ENCODE measurements at regions not wholly inside any gene's neighbourhood (a gene's known extent, or its start where the extent isn't known, plus 50 kb on each side); places are given as distances from the start of the nearest gene placed in this dataset.

DNA sequence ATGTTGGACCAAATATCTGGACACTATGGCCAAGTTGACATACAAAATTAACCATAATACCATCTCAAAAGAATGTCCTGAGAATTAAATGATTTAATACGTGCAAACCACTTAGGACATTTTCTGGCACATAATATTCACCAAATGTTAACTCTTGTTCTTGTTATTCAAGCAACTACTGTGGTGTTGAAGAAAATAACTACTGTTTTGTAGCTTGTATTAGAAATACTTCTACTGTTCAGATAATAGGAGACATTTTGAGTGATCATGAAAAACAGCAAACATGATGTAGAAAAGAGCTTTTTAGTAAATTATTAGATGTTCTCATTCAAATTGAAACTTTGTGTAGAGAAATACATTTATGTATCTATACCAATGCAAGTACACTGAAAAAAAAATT lies 140.7 kb upstream of the SMIM31 start:
- Histone ChIP-seq H3K27me3 (ENCODE audit: control insufficient read depth in 1 of 2, insufficient read depth in 2 of 2, low read length in 2 of 2) (no peaks in the 10 kb centered on the region), H3K4me1 (ENCODE audit: control insufficient read depth, insufficient read depth, low read length) (no peaks in the 10 kb centered on the region), H3K9ac (ENCODE audit: low read length in 2 of 2) (no peak overlapping the region), H3K27ac (ENCODE audit: low read length) (no peak overlapping the region), H3K4me3 (ENCODE audit: low read length in 2 of 2) (no peak overlapping the region), H3K36me3 (ENCODE audit: control insufficient read depth in 2 of 2, insufficient read depth in 2 of 2, low read length in 2 of 2) (no peaks in the 10 kb centered on the region), H3K9me3 (ENCODE audit: control insufficient read depth in 2 of 2, low read length in 2 of 2) (no peaks in the 10 kb centered on the region)

DNA sequence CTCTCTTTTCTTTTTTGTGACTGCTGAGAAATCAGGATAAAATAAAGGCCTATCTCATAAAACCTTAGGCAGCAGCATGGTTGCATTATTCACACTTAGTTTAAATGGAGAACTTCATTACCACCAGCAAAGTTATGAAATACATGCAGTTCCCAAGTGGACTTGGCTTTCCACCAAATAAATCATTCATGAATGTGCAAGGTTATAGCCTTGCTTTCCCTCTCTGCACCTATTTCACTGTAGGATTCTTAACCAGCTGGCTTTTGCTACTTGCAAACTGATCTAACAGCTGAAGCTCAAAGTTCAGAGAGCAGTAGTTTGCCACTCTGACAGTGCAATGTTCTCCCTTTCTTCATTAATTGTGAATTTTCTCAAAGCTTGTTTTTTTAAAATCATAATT lies 140.1 kb upstream of the SMIM31 start:
- no peak overlapping the region for H3K9ac ChIP-seq (ENCODE audit: low read length in 2 of 2)
- H3K4me3 ChIP-seq (ENCODE audit: low read length in 2 of 2), result no peak overlapping the region
- H3K36me3 ChIP-seq (ENCODE audit: control insufficient read depth in 2 of 2, insufficient read depth in 2 of 2, low read length in 2 of 2), result no peaks in the 10 kb centered on the region
- H3K27me3 ChIP-seq (ENCODE audit: control insufficient read depth in 1 of 2, insufficient read depth in 2 of 2, low read length in 2 of 2), result no peaks in the 10 kb centered on the region
- no peaks in the 10 kb centered on the region for H3K4me1 ChIP-seq (ENCODE audit: control insufficient read depth, insufficient read depth, low read length)
- no peak overlapping the region for H3K27ac ChIP-seq (ENCODE audit: low read length)
- H3K9me3 ChIP-seq (ENCODE audit: control insufficient read depth in 2 of 2, low read length in 2 of 2), result no peaks in the 10 kb centered on the region

DNA sequence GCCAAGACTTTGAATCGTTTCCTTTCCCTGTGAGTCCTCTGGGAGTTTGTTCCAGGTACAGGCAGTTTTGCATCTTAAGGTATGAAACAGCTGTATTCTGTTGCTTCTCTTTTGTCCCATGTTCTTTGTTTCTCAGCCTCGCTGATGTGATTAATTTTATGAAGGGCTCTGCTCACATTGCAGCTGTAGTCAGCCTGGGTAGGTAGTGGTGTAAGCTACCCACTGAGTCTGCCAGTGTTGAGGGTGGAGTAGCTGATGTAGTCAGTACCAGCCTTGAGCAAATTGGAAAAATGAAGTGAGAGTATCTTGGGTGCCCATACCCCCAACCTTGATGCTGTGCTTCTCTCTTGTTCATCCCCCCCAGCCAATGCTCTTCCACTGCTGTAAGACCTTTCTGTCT lies 139.6 kb upstream of the SMIM31 start:
- no peak overlapping the region for H3K4me3 ChIP-seq (ENCODE audit: low read length in 2 of 2)
- H3K4me1 ChIP-seq (ENCODE audit: control insufficient read depth, insufficient read depth, low read length), result no peaks in the 10 kb centered on the region
- H3K9me3 ChIP-seq (ENCODE audit: control insufficient read depth in 2 of 2, low read length in 2 of 2), result no peaks in the 10 kb centered on the region
- no peaks in the 10 kb centered on the region for H3K27me3 ChIP-seq (ENCODE audit: control insufficient read depth in 1 of 2, insufficient read depth in 2 of 2, low read length in 2 of 2)
- H3K9ac ChIP-seq (ENCODE audit: low read length in 2 of 2), result no peak overlapping the region
- H3K27ac ChIP-seq (ENCODE audit: low read length), result no peak overlapping the region
- H3K36me3 ChIP-seq (ENCODE audit: control insufficient read depth in 2 of 2, insufficient read depth in 2 of 2, low read length in 2 of 2), result no peaks in the 10 kb centered on the region

DNA sequence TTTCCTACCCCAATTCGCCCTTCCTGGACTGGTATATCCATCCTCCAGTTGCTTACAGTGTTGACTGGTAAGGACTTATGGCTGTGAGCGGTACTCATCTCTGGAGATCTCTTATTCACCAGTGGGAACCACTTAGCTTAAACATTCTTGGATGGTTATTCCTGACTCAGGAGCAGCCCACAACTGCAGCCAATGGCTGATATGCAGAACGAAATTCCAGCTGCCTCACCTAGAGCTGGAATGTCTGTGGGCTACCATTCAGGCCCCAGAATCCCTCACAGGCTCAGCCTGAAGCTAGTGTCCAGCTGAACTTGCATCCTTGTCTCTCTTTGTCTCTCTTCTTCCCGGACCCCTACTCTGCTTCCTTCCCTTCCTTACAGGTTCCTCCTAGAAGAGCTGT lies 138.9 kb upstream of the SMIM31 start:
- H3K4me1 ChIP-seq (ENCODE audit: control insufficient read depth, insufficient read depth, low read length), result no peaks in the 10 kb centered on the region
- no peak overlapping the region for H3K4me3 ChIP-seq (ENCODE audit: low read length in 2 of 2)
- H3K27me3 ChIP-seq (ENCODE audit: control insufficient read depth in 1 of 2, insufficient read depth in 2 of 2, low read length in 2 of 2), result no peaks in the 10 kb centered on the region
- H3K9ac ChIP-seq (ENCODE audit: low read length in 2 of 2), result no peak overlapping the region
- H3K9me3 ChIP-seq (ENCODE audit: control insufficient read depth in 2 of 2, low read length in 2 of 2), result no peaks in the 10 kb centered on the region
- H3K27ac ChIP-seq (ENCODE audit: low read length), result no peak overlapping the region
- no peaks in the 10 kb centered on the region for H3K36me3 ChIP-seq (ENCODE audit: control insufficient read depth in 2 of 2, insufficient read depth in 2 of 2, low read length in 2 of 2)

DNA sequence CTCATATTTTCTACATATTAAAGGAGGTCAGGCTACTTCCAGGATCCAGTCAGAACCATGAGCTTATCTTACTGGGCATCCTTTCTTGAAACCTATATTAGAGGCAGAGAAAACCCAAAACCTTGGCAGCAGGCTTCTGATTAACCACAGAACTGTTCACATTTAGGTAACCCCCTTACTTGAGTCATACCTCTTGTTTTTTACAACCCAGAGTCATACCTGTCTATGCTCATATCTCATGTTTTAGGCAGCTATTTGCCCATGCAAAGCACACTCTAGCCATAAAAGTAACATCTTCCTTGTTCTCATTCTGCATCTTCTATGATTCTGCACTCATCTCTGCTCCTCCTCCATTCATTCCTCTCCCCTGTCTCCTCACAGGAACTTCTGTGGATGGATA lies 138.0 kb upstream of the SMIM31 start:
- Histone ChIP-seq H3K36me3 (ENCODE audit: control insufficient read depth in 2 of 2, insufficient read depth in 2 of 2, low read length in 2 of 2) (no peaks in the 10 kb centered on the region), H3K9ac (ENCODE audit: low read length in 2 of 2) (no peak overlapping the region), H3K9me3 (ENCODE audit: control insufficient read depth in 2 of 2, low read length in 2 of 2) (no peaks in the 10 kb centered on the region), H3K27me3 (ENCODE audit: control insufficient read depth in 1 of 2, insufficient read depth in 2 of 2, low read length in 2 of 2) (no peaks in the 10 kb centered on the region), H3K4me3 (ENCODE audit: low read length in 2 of 2) (no peak overlapping the region), H3K27ac (ENCODE audit: low read length) (no peak overlapping the region), H3K4me1 (ENCODE audit: control insufficient read depth, insufficient read depth, low read length) (no peaks in the 10 kb centered on the region)

DNA sequence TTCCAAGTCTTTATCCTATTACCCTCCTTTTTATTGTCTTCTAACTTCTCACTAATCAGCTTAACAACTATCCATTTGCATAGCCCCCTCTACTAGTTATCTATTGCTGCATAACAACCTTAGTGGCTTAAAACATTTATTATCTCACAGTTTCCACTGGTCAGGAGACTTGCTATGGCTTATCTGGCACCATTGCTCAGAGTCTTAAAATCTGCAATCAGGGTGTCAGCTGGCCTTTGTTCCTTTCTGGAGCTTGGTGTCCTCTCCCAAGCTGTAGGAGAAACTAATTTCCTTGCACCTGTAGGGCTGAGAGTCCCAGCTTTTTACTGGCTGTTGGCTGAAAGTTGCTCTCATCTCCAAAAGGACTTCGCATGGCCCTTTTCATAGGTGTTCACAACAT lies 137.0 kb upstream of the SMIM31 start:
- no peaks in the 10 kb centered on the region for H3K4me1 ChIP-seq (ENCODE audit: control insufficient read depth, insufficient read depth, low read length)
- H3K27ac ChIP-seq (ENCODE audit: low read length), result no peak overlapping the region
- no peak overlapping the region for H3K4me3 ChIP-seq (ENCODE audit: low read length in 2 of 2)
- no peak overlapping the region for H3K9ac ChIP-seq (ENCODE audit: low read length in 2 of 2)
- no peaks in the 10 kb centered on the region for H3K27me3 ChIP-seq (ENCODE audit: control insufficient read depth in 1 of 2, insufficient read depth in 2 of 2, low read length in 2 of 2)
- no peaks in the 10 kb centered on the region for H3K9me3 ChIP-seq (ENCODE audit: control insufficient read depth in 2 of 2, low read length in 2 of 2)
- no peaks in the 10 kb centered on the region for H3K36me3 ChIP-seq (ENCODE audit: control insufficient read depth in 2 of 2, insufficient read depth in 2 of 2, low read length in 2 of 2)

DNA sequence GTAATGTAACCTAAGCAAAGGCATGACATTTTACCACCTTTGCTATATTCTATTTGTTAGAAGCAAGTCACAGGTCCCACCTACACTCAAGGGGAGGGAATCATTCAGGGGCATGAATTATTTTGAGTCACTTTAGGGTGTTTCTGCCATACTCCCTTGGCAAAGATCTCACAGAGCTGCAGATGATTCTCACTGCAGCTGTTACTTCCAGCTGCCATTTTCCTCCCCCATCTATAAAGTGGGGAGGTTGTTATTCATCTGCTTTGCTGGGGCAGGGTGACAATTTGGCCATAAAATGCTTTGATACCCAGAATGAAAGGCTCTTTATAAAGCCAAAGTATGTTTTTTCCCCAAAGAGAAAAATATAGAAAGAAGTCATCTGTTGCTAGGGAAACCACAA lies 136.5 kb upstream of the SMIM31 start:
- no peaks in the 10 kb centered on the region for H3K27me3 ChIP-seq (ENCODE audit: control insufficient read depth in 1 of 2, insufficient read depth in 2 of 2, low read length in 2 of 2)
- no peak overlapping the region for H3K4me3 ChIP-seq (ENCODE audit: low read length in 2 of 2)
- H3K4me1 ChIP-seq (ENCODE audit: control insufficient read depth, insufficient read depth, low read length), result no peaks in the 10 kb centered on the region
- no peak overlapping the region for H3K27ac ChIP-seq (ENCODE audit: low read length)
- no peaks in the 10 kb centered on the region for H3K36me3 ChIP-seq (ENCODE audit: control insufficient read depth in 2 of 2, insufficient read depth in 2 of 2, low read length in 2 of 2)
- H3K9ac ChIP-seq (ENCODE audit: low read length in 2 of 2), result no peak overlapping the region
- H3K9me3 ChIP-seq (ENCODE audit: control insufficient read depth in 2 of 2, low read length in 2 of 2), result no peaks in the 10 kb centered on the region

DNA sequence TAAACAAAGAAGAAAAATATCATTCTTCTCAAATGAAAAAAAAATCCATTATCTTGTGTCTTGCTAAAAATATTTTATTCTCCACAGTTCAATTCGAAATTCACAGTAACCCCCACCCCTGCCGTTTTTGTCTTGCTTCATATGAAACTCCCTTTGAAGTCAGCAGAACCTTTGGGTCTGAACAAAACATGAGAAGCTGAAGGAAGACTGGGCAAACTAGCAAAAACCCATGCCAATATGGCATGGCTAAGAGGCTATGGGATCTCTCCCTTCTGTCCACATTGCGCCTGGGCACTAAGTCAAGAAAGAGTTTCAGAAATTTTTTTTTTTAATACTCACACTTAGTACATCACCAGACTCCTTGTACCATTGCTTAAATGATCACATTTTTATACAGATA lies 136.0 kb upstream of the SMIM31 start:
- H3K27me3 ChIP-seq (ENCODE audit: control insufficient read depth in 1 of 2, insufficient read depth in 2 of 2, low read length in 2 of 2), result no peaks in the 10 kb centered on the region
- H3K4me1 ChIP-seq (ENCODE audit: control insufficient read depth, insufficient read depth, low read length), result no peaks in the 10 kb centered on the region
- no peak overlapping the region for H3K4me3 ChIP-seq (ENCODE audit: low read length in 2 of 2)
- no peak overlapping the region for H3K27ac ChIP-seq (ENCODE audit: low read length)
- no peaks in the 10 kb centered on the region for H3K36me3 ChIP-seq (ENCODE audit: control insufficient read depth in 2 of 2, insufficient read depth in 2 of 2, low read length in 2 of 2)
- no peak overlapping the region for H3K9ac ChIP-seq (ENCODE audit: low read length in 2 of 2)
- H3K9me3 ChIP-seq (ENCODE audit: control insufficient read depth in 2 of 2, low read length in 2 of 2), result no peaks in the 10 kb centered on the region

DNA sequence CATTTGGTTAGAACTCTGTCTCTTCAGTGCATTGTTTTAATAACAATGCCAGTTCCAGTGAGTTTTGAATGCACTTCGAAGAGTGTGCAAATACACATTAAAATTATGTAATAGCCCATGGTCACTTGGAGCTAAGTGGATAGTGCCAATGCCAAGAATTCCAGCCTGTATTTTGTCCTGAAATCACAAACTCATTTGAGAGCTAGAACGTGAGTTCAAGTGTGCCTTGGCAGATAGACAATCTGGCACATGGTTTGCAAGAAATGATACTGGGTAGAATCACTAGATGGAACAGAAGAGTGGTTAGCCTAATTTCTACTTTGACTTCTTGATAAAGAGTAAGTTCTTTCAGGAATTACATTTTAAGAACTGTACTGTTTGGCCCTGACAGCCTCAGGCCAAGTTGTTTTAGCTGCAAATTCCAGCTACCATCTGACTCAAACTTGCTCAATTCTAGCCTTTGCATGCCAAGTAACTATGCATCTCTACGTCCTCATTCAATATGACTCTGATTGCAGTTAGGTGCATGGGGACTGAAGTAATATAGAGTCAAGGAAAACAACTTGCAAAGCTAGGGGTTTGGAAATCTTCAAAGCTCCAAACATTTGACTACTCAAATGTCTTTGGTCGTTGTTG lies 131.9 kb upstream of the SMIM31 start:
- H3K4me1 ChIP-seq (ENCODE audit: control insufficient read depth, insufficient read depth, low read length), result no peaks in the 10 kb centered on the region
- H3K27me3 ChIP-seq (ENCODE audit: control insufficient read depth in 1 of 2, insufficient read depth in 2 of 2, low read length in 2 of 2), result no peaks in the 10 kb centered on the region
- no peak overlapping the region for H3K9ac ChIP-seq (ENCODE audit: low read length in 2 of 2)
- no peaks in the 10 kb centered on the region for H3K36me3 ChIP-seq (ENCODE audit: control insufficient read depth in 2 of 2, insufficient read depth in 2 of 2, low read length in 2 of 2)
- peaks cover 4 to 9% of the 10 kb centered on the region in 2 donors for H3K9me3 ChIP-seq (ENCODE audit: control insufficient read depth in 2 of 2, low read length in 2 of 2)
- H3K27ac ChIP-seq (ENCODE audit: low read length), result no peak overlapping the region
- H3K4me3 ChIP-seq (ENCODE audit: low read length in 2 of 2), result no peak overlapping the region

DNA sequence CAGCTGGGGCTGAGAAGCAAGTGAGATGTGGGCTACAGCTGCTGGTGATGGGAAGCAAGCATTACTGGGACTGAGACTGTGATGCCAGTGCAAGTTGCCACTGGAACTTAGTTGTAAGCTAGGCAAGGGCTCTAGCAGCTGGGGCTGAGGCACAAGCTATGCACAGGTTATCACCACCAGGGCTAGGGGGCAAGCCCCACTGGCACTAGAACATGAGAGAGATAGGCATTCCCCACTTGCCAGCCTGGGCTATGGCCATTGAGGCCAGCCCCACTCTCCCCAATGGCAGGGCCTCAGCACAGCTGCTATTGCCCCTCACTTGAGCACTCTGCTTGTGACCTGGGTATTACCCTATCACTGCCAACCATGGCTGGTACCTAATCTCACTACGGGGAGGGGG lies 130.8 kb upstream of the SMIM31 start:
- Histone ChIP-seq H3K4me1 (ENCODE audit: control insufficient read depth, insufficient read depth, low read length) (no peaks in the 10 kb centered on the region), H3K27ac (ENCODE audit: low read length) (no peak overlapping the region), H3K9ac (ENCODE audit: low read length in 2 of 2) (no peak overlapping the region), H3K36me3 (ENCODE audit: control insufficient read depth in 2 of 2, insufficient read depth in 2 of 2, low read length in 2 of 2) (no peaks in the 10 kb centered on the region), H3K9me3 (ENCODE audit: control insufficient read depth in 2 of 2, low read length in 2 of 2) (peaks cover 4 to 9% of the 10 kb centered on the region in 2 donors), H3K4me3 (ENCODE audit: low read length in 2 of 2) (no peak overlapping the region), H3K27me3 (ENCODE audit: control insufficient read depth in 1 of 2, insufficient read depth in 2 of 2, low read length in 2 of 2) (no peaks in the 10 kb centered on the region)

DNA sequence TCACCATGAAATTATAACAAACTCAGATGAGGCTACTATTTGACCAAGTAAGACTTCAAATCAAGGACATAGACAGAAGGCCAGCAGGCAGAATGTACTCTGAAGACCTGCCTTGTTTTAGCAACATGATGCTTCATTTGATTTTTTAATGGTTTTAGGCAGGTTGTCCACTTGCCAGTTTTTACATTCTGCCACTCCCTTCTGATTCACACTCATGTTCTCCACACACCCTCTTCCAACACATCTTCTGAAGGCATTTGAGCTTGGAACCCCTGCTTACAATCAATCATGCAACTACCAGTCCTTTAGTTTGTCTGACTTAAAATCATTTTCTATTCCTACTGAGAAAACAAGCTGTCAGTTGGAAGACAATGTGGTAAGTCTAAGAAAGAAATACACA lies 114.9 kb upstream of the SMIM31 start:
- Histone ChIP-seq H3K27ac (ENCODE audit: low read length) (no peak overlapping the region), H3K9me3 (ENCODE audit: control insufficient read depth in 2 of 2, low read length in 2 of 2) (no peaks in the 10 kb centered on the region), H3K4me3 (ENCODE audit: low read length in 2 of 2) (no peak overlapping the region), H3K9ac (ENCODE audit: low read length in 2 of 2) (no peak overlapping the region), H3K36me3 (ENCODE audit: control insufficient read depth in 2 of 2, insufficient read depth in 2 of 2, low read length in 2 of 2) (no peaks in the 10 kb centered on the region), H3K4me1 (ENCODE audit: control insufficient read depth, insufficient read depth, low read length) (no peaks in the 10 kb centered on the region), H3K27me3 (ENCODE audit: control insufficient read depth in 1 of 2, insufficient read depth in 2 of 2, low read length in 2 of 2) (no peaks in the 10 kb centered on the region)
